Psoas muscle (tissue), 7 donors: ENCODE measurements at regions not wholly inside any gene's neighbourhood (a gene's known extent, or its start where the extent isn't known, plus 50 kb on each side); places are given as distances from the start of the nearest gene placed in this dataset.
A peak's percentile ranks its signal among the peaks of the same experiment; 100 is the strongest.

Source experiments
- ATAC-seq, 4 donors: fragments of 200-7000 bp; cut with Tn5 transposase; one replicate each; pipeline ENCODE4 v1.9.1; 2020; ENCODE audit warnings: moderate library complexity in 3 of 4, mild to moderate bottlenecking in 2 of 4
- DNase-seq, 2 donors: peaks; one replicate each; pipeline ENCODE4 v3.0.0-alpha.2; 2020
- H3K27ac ChIP-seq: fragments of 200-600 bp; one replicate; pipeline ENCODE4 v1.8.0; 2022
- H3K27me3 ChIP-seq, 3 donors: fragments of 200-600 bp in 1 of 3; one replicate each; pipeline versions ENCODE4 v1.6.1 to v1.8.0; 2013 to 2022; ENCODE audit warnings: low read length in 2 of 3, mild to moderate bottlenecking in 2 of 3, moderate library complexity in 1 of 3; ENCODE audit not compliant: insufficient read depth in 3 of 3
- H3K36me3 ChIP-seq, 2 donors: fragments of 200-600 bp in 1 of 2; one replicate each; pipeline versions ENCODE4 v1.6.1 to v1.8.0; 2013 to 2022; ENCODE audit warnings: low read depth in 1 of 2, mild to moderate bottlenecking in 1 of 2, moderate library complexity in 1 of 2; ENCODE audit not compliant: insufficient read depth in 1 of 2
- H3K4me1 ChIP-seq: fragments of 200-600 bp; one replicate; pipeline ENCODE4 v1.8.0; 2022
- H3K4me3 ChIP-seq: fragments of 200-600 bp; one replicate; pipeline ENCODE4 v1.8.0; 2022; ENCODE audit warnings: mild to moderate bottlenecking
- H3K9me3 ChIP-seq: fragments of 200-600 bp; one replicate; pipeline ENCODE4 v1.8.0; 2022
- CTCF ChIP-seq: fragments of 200-600 bp; IDR thresholded peaks from one replicate; pipeline ENCODE4 v1.8.0; 2022; ENCODE audit warnings: antibody characterized with exemption
- WGBS, 3 donors: extraction: QIAGEN DNeasy Blood & Tissue Kit; methylation state at CpG; one replicate each; pipeline versions ENCODE4 v1.1.6 to v1.1.7; 2013; 5-methylcytosine and 5-hydroxymethylcytosine counted together
- intact Hi-C, 2 donors: fragments of 100-400 bp; cut with DNase I; formaldehyde crosslinking; loops; one replicate each; pipeline versions ENCODE4 v1.11.0 to v1.14.2; 2022
- donor health status: healthy with polysubstance abuse.
- donor health status: DM: no; HTN: no; CAD: no; lungs with moderate emphysema.
- donor health status: Bipolar disorder and iron deficiency.
- donor health status: healthy.
- donor health status: DM: yes; HTN: yes; CAD: no.
- donor health status: DM: no; HTN: no; CAD: no.
- donor health status: DM: yes; HTN: yes; CAD: no.

GRCh38 chr4:112076919-112077608 lies 68.2 kb upstream of the FAM241A start:
- no peaks in the 10 kb centered on the region for H3K27me3 ChIP-seq
- no peaks in the 10 kb centered on the region for H3K9me3 ChIP-seq
- H3K4me3 ChIP-seq, result no peak overlapping the region
- H3K4me1 ChIP-seq, result no peaks in the 10 kb centered on the region
- H3K27ac ChIP-seq, result no peak overlapping the region
- WGBS, 3 donors, result 89 to 96% (median 90%) methylated on average over 6 of the region's 6 CpGs
- ATAC-seq, result no peak
- DNase-seq, result no peak
- no peaks in the 10 kb centered on the region for H3K36me3 ChIP-seq
- intact Hi-C loops, result no loop called here
- TF ChIP-seq CTCF, result no peak

- Histone ChIP-seq H3K4me1 (no peaks in the 10 kb centered on the region), H3K27me3 (no peaks in the 10 kb centered on the region), H3K27ac (no peak overlapping the region), H3K36me3 (no peaks in the 10 kb centered on the region), H3K4me3 (no peak overlapping the region), H3K9me3 (no peaks in the 10 kb centered on the region)
- no peak for ATAC-seq
- WGBS, 3 donors, result 86 to 89% (median 88%) methylated on average over 8 of the region's 8 CpGs
- TF ChIP-seq CTCF, result no peak
- intact Hi-C loops, result no loop called here
- DNase-seq, result no peak
These were observed 67.5 kb upstream of the FAM241A start for GRCh38 chr4:112077743-112078142.

DNA sequence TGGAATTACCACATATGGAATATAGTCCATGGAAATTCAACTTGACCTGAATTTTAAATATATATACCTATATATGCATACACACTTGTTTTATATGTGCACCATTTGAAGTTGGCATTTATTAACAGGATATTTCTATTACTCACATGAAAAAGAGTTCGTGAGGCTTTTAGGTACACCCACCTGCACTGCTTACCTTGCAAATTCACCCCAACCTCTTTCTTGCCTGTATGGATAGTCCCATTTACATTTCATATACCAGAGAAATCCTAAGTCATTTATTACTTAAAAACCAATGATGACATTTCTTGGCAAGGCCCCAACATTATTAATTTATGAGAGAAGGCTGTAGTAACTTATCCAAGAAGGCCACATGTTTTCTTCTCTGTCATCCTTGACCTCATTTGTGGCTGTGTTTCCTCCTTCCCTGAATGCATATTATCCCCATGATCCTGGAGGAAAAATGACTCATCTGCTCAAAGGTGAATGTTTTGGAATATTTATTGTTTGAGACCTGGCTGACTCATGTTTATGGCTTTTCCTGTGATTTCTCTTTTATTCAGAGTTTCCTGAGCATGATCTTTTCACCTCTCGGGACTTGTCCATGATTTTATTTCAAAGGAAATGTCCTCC lies 62.2 kb upstream of the FAM241A start:
- Histone ChIP-seq H3K4me3 (no peak overlapping the region), H3K9me3 (no peaks in the 10 kb centered on the region), H3K27ac (peak overlapping the region; percentile 50), H3K36me3 (no peaks in the 10 kb centered on the region), H3K4me1 (peaks cover 5% of the 10 kb centered on the region), H3K27me3 (no peaks in the 10 kb centered on the region)
- no peak for DNase-seq
- no peak for ATAC-seq
- TF ChIP-seq CTCF, result no peak
- intact Hi-C loops, result no loop called here
- 65 to 80% (median 70%) methylated on average over 2 of the region's 2 CpGs for WGBS, 3 donors

- no peaks in the 10 kb centered on the region for H3K9me3 ChIP-seq
- peak overlapping the region; percentile 42 for H3K27ac ChIP-seq
- no peak for TF ChIP-seq CTCF
- intact Hi-C loops, result no loop called here
- no peak overlapping the region for H3K4me3 ChIP-seq
- H3K27me3 ChIP-seq, result no peaks in the 10 kb centered on the region
- no peaks in the 10 kb centered on the region for H3K36me3 ChIP-seq
- 67 to 75% (median 74%) methylated on average over 3 of the region's 3 CpGs for WGBS, 3 donors
- DNase-seq, result no peak
- no peak for ATAC-seq
- peaks cover 5% of the 10 kb centered on the region for H3K4me1 ChIP-seq
These were observed 61.5 kb upstream of the FAM241A start for GRCh38 chr4:112083587-112084347.
